HEK293 (cell line): ENCODE measurements at regions not wholly inside any gene's neighbourhood (a gene's known extent, or its start where the extent isn't known, plus 50 kb on each side); places are given as distances from the start of the nearest gene placed in this dataset.

Experiments
- CTCF ChIA-PET: fragments of 350-600 bp; formaldehyde crosslinking; extraction: SDS; loops from one replicate; lab custom pipeline; 2021; ENCODE audit warnings: antibody characterized with exemption; lab: Yijun Ruan, JAX
- POLR2A ChIA-PET: fragments of 300-600 bp; formaldehyde crosslinking; extraction: SDS; loops from one replicate; lab custom pipeline; 2020; ENCODE audit warnings: antibody characterized with exemption, inconsistent platforms; lab: Yijun Ruan, JAX
- H3K27ac ChIP-seq: fragments of 200-500 bp; sonication (Bioruptor generic); 2 replicates; pipeline ENCODE4 v1.5.1; 2014; ENCODE audit warnings: low read depth, low read length, control low read depth, inconsistent platforms; ENCODE audit errors: extremely low read depth
- H3K36me3 ChIP-seq, 2 experiments: fragments of 200-500 bp in 1 of 2; sonication (Bioruptor generic) in 1 of 2; 1 replicate in 1 of 2; 2 replicates in 1 of 2; pipeline ENCODE4 v1.5.1; 2014 to 2017; ENCODE audit warnings: inconsistent platforms in 2 of 2, low read length in 2 of 2; ENCODE audit not compliant: control insufficient read depth in 2 of 2, insufficient read depth in 1 of 2
- H3K4me1 ChIP-seq: fragments of 200-500 bp; sonication (Bioruptor generic); 2 replicates; pipeline ENCODE4 v1.5.1; 2014; ENCODE audit warnings: mild to moderate bottlenecking, low read length, inconsistent platforms; ENCODE audit not compliant: control insufficient read depth, insufficient read depth
- H3K4me3 ChIP-seq: 2 replicates; pipeline ENCODE4 v1.5.1; 2011; ENCODE audit warnings: low read depth, mild to moderate bottlenecking, control low read depth, low read length, moderate library complexity
- H3K9me3 ChIP-seq: fragments of 200-500 bp; sonication (Bioruptor generic); 2 replicates; pipeline ENCODE4 v1.5.1; 2014; ENCODE audit warnings: low read depth, low read length, inconsistent platforms; ENCODE audit not compliant: control insufficient read depth, insufficient read depth
- BCL11A ChIP-seq: fragments of 450-650 bp; formaldehyde crosslinking; IDR thresholded peaks from 2 replicates; pipeline ENCODE4 v1.5.1; 2016; ENCODE audit warnings: low read depth, missing biosample characterization, missing genetic modification characterization
- CTCF ChIP-seq: fragments of 450-650 bp; formaldehyde crosslinking; IDR thresholded peaks from 2 replicates; pipeline ENCODE4 v1.5.1; 2016; ENCODE audit warnings: missing biosample characterization, missing genetic modification characterization
- GLIS2 ChIP-seq: fragments of 450-650 bp; formaldehyde crosslinking; IDR thresholded peaks from 2 replicates; pipeline ENCODE4 v1.5.1; 2016; ENCODE audit warnings: missing biosample characterization, missing genetic modification characterization
- HOXD13 ChIP-seq: sonication (generic); formaldehyde crosslinking; IDR thresholded peaks from 2 replicates; pipeline ENCODE4 v1.8.0; 2022; ENCODE audit warnings: missing genetic modification reagents, borderline replicate concordance
- KLF9 ChIP-seq: fragments of 450-650 bp; formaldehyde crosslinking; IDR thresholded peaks from 2 replicates; pipeline ENCODE4 v1.5.1; 2016; ENCODE audit warnings: missing biosample characterization, missing genetic modification characterization, low read depth
- SETDB1 ChIP-seq: IDR thresholded peaks from one replicate; pipeline ENCODE4 v1.6.1; 2017; ENCODE audit warnings: mild to moderate bottlenecking, low read length, moderate library complexity, mixed read lengths; ENCODE audit not compliant: insufficient read length
- SP2 ChIP-seq: fragments of 450-650 bp; formaldehyde crosslinking; IDR thresholded peaks from 2 replicates; pipeline ENCODE4 v1.5.1; 2016; ENCODE audit warnings: missing biosample characterization, missing genetic modification characterization
- ZBTB8A ChIP-seq: fragments of 450-650 bp; formaldehyde crosslinking; IDR thresholded peaks from 2 replicates; pipeline ENCODE4 v1.5.1; 2016; ENCODE audit warnings: missing biosample characterization, missing genetic modification characterization
- ZFP3 ChIP-seq: fragments of 450-650 bp; formaldehyde crosslinking; IDR thresholded peaks from 2 replicates; pipeline ENCODE4 v1.5.1; 2016; ENCODE audit warnings: low read depth, missing biosample characterization, missing genetic modification characterization
- ZNF112 ChIP-seq: fragments of 450-650 bp; formaldehyde crosslinking; IDR thresholded peaks from 2 replicates; pipeline ENCODE4 v1.5.0; 2017; ENCODE audit warnings: missing biosample characterization, missing genetic modification characterization
- ZNF132 ChIP-seq: fragments of 450-650 bp; formaldehyde crosslinking; IDR thresholded peaks from 2 replicates; pipeline ENCODE4 v1.5.1; 2017; ENCODE audit warnings: missing biosample characterization, missing genetic modification characterization, borderline replicate concordance
- ZNF138 ChIP-seq: fragments of 450-650 bp; formaldehyde crosslinking; IDR thresholded peaks from 2 replicates; pipeline ENCODE4 v1.5.1; 2016; ENCODE audit warnings: missing biosample characterization, missing genetic modification characterization, borderline replicate concordance
- ZNF211 ChIP-seq: fragments of 450-650 bp; formaldehyde crosslinking; IDR thresholded peaks from 2 replicates; pipeline ENCODE4 v1.5.1; 2016; ENCODE audit warnings: low read depth, missing biosample characterization, missing genetic modification characterization
- ZNF280D ChIP-seq: fragments of 450-650 bp; formaldehyde crosslinking; IDR thresholded peaks from 2 replicates; pipeline ENCODE4 v1.5.1; 2016; ENCODE audit warnings: missing biosample characterization, missing genetic modification characterization
- ZNF366 ChIP-seq: fragments of 450-650 bp; formaldehyde crosslinking; conservative IDR thresholded peaks from 2 replicates; pipeline ENCODE4 v1.5.1; 2016; ENCODE audit warnings: missing biosample characterization, missing genetic modification characterization
- ZNF580 ChIP-seq: fragments of 450-650 bp; formaldehyde crosslinking; IDR thresholded peaks from 2 replicates; pipeline ENCODE4 v1.5.1; 2016; ENCODE audit warnings: missing biosample characterization, missing genetic modification characterization
- ZNF664 ChIP-seq: fragments of 450-650 bp; formaldehyde crosslinking; IDR thresholded peaks from 2 replicates; pipeline ENCODE4 v1.5.1; 2016; ENCODE audit warnings: missing biosample characterization, missing genetic modification characterization
- ZNF747 ChIP-seq: fragments of 450-650 bp; formaldehyde crosslinking; IDR thresholded peaks from 2 replicates; pipeline ENCODE4 v1.5.1; 2016; ENCODE audit warnings: missing biosample characterization, missing genetic modification characterization
- ZNF792 ChIP-seq: fragments of 450-650 bp; formaldehyde crosslinking; IDR thresholded peaks from 2 replicates; pipeline ENCODE4 v1.5.1; 2016; ENCODE audit warnings: missing biosample characterization, missing genetic modification characterization
- ZSCAN30 ChIP-seq: fragments of 450-650 bp; IDR thresholded peaks from 2 replicates; pipeline ENCODE4 v1.5.1; 2018; ENCODE audit warnings: missing biosample characterization, mild to moderate bottlenecking, missing genetic modification characterization, moderate library complexity
- TF ChIP-seq, protein P1 (sequence below): fragments of 450-650 bp; formaldehyde crosslinking; IDR thresholded peaks from 2 replicates; pipeline ENCODE4 v1.5.1; 2016; ENCODE audit warnings: missing biosample characterization, missing genetic modification characterization
- TF ChIP-seq, protein P2 (sequence below): fragments of 450-650 bp; formaldehyde crosslinking; IDR thresholded peaks from 2 replicates; pipeline ENCODE4 v1.5.1; 2016; ENCODE audit warnings: missing biosample characterization, missing genetic modification characterization
- TF ChIP-seq, protein P3 (sequence below): fragments of 450-650 bp; formaldehyde crosslinking; conservative IDR thresholded peaks from 2 replicates; pipeline ENCODE4 v1.5.1; 2016; ENCODE audit warnings: low read depth, missing biosample characterization, missing genetic modification characterization

DNA sequence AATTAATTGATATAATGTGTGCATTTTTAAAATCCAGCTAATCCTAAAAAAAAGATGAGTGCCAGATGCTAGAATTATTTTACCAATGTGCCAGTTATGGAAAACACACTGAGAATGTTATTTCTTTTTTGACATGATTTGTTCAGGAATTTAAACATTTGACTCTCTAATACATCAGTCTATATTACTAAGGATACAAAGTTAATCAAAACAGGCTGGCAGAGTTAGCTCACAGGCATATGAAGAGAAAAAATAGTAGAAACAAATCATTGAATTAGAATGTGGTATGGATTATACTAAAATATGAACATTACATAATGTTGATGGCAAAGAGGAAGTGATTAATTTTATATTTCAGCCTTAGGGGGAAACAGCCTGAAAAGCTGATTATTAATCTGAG is 368.3 kb upstream of the GJE1 start:
- no peak overlapping the region for H3K4me3 ChIP-seq
- POLR2A ChIA-PET, result no interaction called here
- no peaks in the 10 kb centered on the region for H3K9me3 ChIP-seq
- no peak for TF ChIP-seq ZNF792
- TF ChIP-seq, protein P1, sequence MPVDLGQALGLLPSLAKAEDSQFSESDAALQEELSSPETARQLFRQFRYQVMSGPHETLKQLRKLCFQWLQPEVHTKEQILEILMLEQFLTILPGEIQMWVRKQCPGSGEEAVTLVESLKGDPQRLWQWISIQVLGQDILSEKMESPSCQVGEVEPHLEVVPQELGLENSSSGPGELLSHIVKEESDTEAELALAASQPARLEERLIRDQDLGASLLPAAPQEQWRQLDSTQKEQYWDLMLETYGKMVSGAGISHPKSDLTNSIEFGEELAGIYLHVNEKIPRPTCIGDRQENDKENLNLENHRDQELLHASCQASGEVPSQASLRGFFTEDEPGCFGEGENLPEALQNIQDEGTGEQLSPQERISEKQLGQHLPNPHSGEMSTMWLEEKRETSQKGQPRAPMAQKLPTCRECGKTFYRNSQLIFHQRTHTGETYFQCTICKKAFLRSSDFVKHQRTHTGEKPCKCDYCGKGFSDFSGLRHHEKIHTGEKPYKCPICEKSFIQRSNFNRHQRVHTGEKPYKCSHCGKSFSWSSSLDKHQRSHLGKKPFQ (tag by site-specific recombination), result no peak
- TF ChIP-seq BCL11A (tag by site-specific recombination), result no peak
- no peak for TF ChIP-seq ZNF132
- no peak for TF ChIP-seq ZNF747 (tag by site-specific recombination)
- TF ChIP-seq ZNF366, result no peak
- TF ChIP-seq ZNF112 (tag by site-specific recombination), result no peak
- no peak for TF ChIP-seq ZNF664
- TF ChIP-seq, protein P2, sequence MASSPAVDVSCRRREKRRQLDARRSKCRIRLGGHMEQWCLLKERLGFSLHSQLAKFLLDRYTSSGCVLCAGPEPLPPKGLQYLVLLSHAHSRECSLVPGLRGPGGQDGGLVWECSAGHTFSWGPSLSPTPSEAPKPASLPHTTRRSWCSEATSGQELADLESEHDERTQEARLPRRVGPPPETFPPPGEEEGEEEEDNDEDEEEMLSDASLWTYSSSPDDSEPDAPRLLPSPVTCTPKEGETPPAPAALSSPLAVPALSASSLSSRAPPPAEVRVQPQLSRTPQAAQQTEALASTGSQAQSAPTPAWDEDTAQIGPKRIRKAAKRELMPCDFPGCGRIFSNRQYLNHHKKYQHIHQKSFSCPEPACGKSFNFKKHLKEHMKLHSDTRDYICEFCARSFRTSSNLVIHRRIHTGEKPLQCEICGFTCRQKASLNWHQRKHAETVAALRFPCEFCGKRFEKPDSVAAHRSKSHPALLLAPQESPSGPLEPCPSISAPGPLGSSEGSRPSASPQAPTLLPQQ, result no peak
- no peaks in the 10 kb centered on the region for H3K36me3 ChIP-seq
- H3K27ac ChIP-seq, result no peak overlapping the region
- CTCF ChIA-PET, result no interaction called here
- H3K4me1 ChIP-seq, result no peaks in the 10 kb centered on the region

- no peak overlapping the region for H3K4me3 ChIP-seq
- ChIA-PET CTCF (interaction anchor here (0.7 kb wide), 1 partner anchor 903 kb away, joined by 4 read pairs; no protein-coding TSS in a partner anchor), POLR2A (no interaction called here)
- H3K4me1 ChIP-seq, result no peaks in the 10 kb centered on the region
- no peak overlapping the region for H3K27ac ChIP-seq
- no peaks in the 10 kb centered on the region for H3K36me3 ChIP-seq
- H3K9me3 ChIP-seq, result no peaks in the 10 kb centered on the region
- TF ChIP-seq, protein P2, result no peak
- TF ChIP-seq, protein P3, sequence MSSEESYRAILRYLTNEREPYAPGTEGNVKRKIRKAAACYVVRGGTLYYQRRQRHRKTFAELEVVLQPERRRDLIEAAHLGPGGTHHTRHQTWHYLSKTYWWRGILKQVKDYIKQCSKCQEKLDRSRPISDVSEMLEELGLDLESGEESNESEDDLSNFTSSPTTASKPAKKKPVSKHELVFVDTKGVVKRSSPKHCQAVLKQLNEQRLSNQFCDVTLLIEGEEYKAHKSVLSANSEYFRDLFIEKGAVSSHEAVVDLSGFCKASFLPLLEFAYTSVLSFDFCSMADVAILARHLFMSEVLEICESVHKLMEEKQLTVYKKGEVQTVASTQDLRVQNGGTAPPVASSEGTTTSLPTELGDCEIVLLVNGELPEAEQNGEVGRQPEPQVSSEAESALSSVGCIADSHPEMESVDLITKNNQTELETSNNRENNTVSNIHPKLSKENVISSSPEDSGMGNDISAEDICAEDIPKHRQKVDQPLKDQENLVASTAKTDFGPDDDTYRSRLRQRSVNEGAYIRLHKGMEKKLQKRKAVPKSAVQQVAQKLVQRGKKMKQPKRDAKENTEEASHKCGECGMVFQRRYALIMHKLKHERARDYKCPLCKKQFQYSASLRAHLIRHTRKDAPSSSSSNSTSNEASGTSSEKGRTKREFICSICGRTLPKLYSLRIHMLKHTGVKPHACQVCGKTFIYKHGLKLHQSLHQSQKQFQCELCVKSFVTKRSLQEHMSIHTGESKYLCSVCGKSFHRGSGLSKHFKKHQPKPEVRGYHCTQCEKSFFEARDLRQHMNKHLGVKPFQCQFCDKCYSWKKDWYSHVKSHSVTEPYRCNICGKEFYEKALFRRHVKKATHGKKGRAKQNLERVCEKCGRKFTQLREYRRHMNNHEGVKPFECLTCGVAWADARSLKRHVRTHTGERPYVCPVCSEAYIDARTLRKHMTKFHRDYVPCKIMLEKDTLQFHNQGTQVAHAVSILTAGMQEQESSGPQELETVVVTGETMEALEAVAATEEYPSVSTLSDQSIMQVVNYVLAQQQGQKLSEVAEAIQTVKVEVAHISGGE, result no peak
- TF ChIP-seq ZNF211 (tag by site-specific recombination), result no peak
- TF ChIP-seq ZFP3 (tag by site-specific recombination), result no peak
- no peak for TF ChIP-seq ZSCAN30 (tag by site-specific recombination)
- TF ChIP-seq HOXD13 (CRISPR knock-in tag), result no peak
- no peak for TF ChIP-seq ZNF280D (tag by site-specific recombination)
- no peak for TF ChIP-seq ZNF580 (tag by site-specific recombination)
- no peak for TF ChIP-seq SETDB1
- no peak for TF ChIP-seq ZNF138
- no peak for TF ChIP-seq KLF9 (tag by site-specific recombination)
- no peak for TF ChIP-seq ZNF664
- no peak for TF ChIP-seq SP2
- TF ChIP-seq ZBTB8A (tag by site-specific recombination), result no peak
- no peak for TF ChIP-seq GLIS2
- TF ChIP-seq CTCF (tag by site-specific recombination), result no peak
Measured at GRCh38 chr6:141758430-141758829, 374.3 kb upstream of the GJE1 start.
